HG03460 (cell line): ENCODE measurements at regions not wholly inside any gene's neighbourhood (a gene's known extent, or its start where the extent isn't known, plus 50 kb on each side); places are given as distances from the start of the nearest gene placed in this dataset.
"Not testable (repeated sequence)": the region's sequence is repeated elsewhere in the genome, so short reads cannot be mapped to it uniquely, and the experiment has no call there.

Experiments used
- ATAC-seq: cut with Tn5 transposase; IDR thresholded peaks from one replicate; pipeline ENCODE4 v1.9.1; 2021; ENCODE audit not compliant: unreplicated experiment

DNA sequence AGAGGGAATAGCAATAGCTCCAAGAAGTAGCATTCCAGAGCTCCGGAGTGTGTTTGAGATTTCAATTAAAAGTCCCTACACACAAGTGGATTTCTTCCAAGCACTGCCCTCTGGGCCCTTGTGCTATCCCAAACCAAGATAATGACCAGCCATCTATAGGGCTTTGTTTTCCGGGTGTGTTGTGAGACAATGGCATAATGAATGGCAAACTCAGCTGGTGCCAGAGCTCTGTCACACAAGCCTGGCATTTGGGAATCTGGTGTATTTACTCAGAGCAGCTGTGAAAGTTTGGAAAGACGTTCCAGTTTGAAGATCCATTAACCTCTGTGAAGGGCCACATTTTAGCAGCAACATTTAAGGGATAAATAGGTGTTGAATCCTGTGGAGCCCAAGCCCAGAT lies 61.2 kb upstream of the TMTC2 start:
- no peak for ATAC-seq

- no peak for ATAC-seq
These were observed 58.9 kb upstream of the TMTC2 start for GRCh38 chr12:82627799-82628198.

GRCh38 chr12:82634495-82635258 lies 52.0 kb upstream of the TMTC2 start:
- ATAC-seq = not testable (repeated sequence)

- ATAC-seq = no peak
These were observed 51.4 kb upstream of the TMTC2 start for GRCh38 chr12:82635263-82635662.
